ENCODE measurements at regions not wholly inside any gene's neighbourhood (a gene's known extent, or its start where the extent isn't known, plus 50 kb on each side); places are given as distances from the start of the nearest gene placed in this dataset.

GRCh38 chr21:17048974-17049373 is 463.9 kb upstream of the CXADR start:
- TF ChIP-seq, protein P1, sequence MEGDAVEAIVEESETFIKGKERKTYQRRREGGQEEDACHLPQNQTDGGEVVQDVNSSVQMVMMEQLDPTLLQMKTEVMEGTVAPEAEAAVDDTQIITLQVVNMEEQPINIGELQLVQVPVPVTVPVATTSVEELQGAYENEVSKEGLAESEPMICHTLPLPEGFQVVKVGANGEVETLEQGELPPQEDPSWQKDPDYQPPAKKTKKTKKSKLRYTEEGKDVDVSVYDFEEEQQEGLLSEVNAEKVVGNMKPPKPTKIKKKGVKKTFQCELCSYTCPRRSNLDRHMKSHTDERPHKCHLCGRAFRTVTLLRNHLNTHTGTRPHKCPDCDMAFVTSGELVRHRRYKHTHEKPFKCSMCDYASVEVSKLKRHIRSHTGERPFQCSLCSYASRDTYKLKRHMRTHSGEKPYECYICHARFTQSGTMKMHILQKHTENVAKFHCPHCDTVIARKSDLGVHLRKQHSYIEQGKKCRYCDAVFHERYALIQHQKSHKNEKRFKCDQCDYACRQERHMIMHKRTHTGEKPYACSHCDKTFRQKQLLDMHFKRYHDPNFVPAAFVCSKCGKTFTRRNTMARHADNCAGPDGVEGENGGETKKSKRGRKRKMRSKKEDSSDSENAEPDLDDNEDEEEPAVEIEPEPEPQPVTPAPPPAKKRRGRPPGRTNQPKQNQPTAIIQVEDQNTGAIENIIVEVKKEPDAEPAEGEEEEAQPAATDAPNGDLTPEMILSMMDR (IDR thresholded peaks at IDR 0.05): no peak
- no peak for TF ChIP-seq POLR2A (IDR thresholded peaks at IDR 0.05)
